ENCODE measurements at regions not wholly inside any gene's neighbourhood (a gene's known extent, or its start where the extent isn't known, plus 50 kb on each side); places are given as distances from the start of the nearest gene placed in this dataset.
A peak's percentile ranks its signal among the peaks of the same experiment; 100 is the strongest.
"Not testable (repeated sequence)": the region's sequence is repeated elsewhere in the genome, so short reads cannot be mapped to it uniquely, and the experiment has no call there.

DNA sequence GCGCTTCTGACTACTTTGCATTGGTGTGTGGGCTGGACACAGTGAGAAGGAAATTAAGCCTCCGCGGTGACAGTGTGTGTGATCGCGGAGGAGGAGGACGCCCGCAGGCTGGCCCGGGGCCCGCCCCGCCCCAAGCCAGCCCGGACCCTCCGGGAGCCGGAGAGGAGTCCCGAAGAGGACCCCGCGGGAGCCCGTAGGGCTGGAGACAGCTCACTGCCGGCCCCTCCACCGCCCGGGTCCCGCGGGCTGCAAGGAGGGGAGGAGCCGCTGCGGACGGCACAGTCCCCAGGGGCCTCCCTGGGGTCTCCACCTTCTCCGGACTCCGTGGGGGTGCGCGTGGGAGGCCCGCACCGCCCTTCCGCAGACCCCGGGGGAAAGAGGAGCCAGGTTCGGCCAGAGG, 146.4 kb upstream of the ERCC6L2 start:
- DNase-seq = no peak

DNA sequence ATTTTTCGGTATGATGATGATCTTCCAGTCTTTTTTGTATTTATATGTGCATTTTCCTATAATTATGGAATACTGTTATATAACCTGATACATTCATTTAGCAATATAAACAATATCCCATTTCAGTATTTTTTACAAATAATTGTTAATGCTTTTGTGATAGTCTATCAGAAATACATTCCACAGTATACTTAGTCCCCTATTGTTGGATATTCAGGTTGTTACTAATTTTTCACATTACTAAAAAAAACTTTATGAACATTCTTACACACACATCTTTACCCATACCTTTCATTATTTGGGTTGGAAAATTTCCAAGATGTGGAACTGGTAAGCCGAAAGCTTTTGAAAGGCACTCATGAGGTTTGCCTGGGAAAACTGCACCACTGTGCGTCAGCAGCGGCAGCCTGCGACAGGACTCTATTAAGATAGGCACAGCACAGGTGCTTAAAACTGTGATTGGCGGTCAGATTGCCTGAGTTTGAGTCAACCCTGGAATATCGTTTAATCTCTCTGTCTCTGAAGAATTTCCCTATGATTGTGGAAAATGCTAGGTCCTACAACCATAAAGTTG, 147.5 kb upstream of the ERCC6L2 start:
- no peak for DNase-seq

GRCh38 chr9:95726756-95727155, 148.7 kb upstream of the ERCC6L2 start:
- no peak for DNase-seq

GRCh38 chr9:95725045-95725444, 150.4 kb upstream of the ERCC6L2 start:
- peak in 1 of 2 donors; percentile 11 for DNase-seq

GRCh38 chr9:95724253-95724991, 151.1 kb upstream of the ERCC6L2 start:
- peak; percentile 54 for DNase-seq

DNA sequence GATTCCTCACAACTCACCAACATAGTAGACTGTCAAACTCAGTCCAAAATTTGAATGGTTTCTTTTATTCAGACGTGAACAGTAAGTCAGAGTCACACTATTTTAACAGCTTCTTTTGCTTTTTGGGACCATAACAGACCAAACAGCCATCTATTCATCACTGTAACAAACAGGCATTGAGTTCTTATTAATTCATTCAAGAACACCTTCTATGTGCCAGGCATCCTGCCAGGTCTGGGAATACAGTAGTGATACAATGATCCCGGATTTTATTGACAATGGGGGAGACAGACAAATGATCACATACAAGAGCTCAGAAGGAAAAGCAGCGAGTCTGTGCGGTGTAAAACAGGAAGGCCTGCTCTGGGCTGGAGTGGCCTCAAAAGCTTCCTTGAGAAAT, 153.3 kb upstream of the ERCC6L2 start:
- no peak for DNase-seq

GRCh38 chr9:95721061-95721531, 154.4 kb upstream of the ERCC6L2 start:
- no peak for DNase-seq

DNA sequence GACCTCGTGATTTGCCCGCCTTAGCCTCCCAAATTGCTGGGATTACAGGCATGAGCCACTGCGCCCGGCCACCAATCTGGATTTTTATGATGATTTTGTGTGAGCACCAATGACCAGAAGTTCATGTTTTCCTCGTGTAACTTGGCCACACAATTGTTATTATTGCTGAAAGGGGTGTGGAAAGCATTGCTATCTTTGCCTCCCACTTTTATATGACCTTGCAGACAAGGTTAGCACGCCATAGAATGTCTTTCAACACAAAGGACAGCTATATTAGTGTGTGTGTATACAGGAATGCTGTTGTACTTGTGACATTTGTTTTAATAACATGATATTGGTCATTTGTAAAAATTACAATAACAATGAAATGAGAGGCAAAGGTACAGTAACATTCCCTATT, 155.0 kb upstream of the ERCC6L2 start:
- DNase-seq = no peak

GRCh38 chr9:95719354-95719753, 156.1 kb upstream of the ERCC6L2 start:
- no peak for DNase-seq

- no peak for DNase-seq
These were observed 157.2 kb upstream of the ERCC6L2 start for GRCh38 chr9:95718263-95718662.

DNA sequence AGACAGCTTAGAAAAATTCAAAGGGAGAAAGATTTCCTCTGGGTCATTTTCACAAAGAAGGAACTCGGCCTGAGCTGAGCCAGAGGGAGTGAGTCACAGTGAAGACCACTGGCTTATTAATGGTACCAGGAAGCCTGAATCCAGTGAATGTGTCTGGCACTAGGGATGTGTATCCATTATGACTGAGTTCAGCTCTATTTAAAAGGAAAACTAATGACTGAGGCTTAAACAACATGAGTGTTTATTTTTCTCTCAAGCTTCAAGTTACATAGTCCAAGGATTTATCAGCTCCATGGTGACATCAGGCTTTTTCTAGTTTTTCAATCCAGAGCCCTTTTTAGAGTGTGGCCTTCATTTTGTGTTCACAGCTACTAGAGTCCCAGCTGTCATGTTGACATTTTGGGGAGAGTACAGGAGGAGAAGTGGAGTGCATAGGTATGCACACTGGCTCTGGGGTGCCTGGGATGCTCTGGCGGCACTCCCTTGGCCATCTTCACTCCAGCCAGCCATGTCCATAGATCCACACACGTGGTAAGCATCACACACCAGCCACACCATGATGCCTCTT, 159.5 kb upstream of the ERCC6L2 start:
- no peak for DNase-seq

DNA sequence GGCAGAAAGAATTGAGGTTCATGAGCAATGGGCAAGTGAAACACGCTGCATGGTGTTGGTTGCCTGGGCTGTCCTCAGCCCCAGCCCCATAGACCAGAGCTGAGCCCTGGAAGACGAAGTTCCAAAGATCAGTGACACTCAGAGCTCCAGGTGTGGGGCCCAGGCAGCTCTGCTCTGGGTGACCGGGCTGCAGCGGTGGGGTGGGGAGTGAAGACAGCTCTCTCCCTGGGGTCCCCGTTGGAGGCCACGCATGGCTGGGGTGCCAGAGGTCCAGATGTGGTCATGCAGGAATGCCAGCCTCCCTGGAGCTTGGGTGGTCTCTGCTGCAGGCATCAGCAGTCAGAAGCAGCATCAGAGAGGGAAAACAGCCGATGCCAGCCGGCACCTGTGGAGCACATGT, 165.0 kb upstream of the ERCC6L2 start:
- DNase-seq = no peak

DNA sequence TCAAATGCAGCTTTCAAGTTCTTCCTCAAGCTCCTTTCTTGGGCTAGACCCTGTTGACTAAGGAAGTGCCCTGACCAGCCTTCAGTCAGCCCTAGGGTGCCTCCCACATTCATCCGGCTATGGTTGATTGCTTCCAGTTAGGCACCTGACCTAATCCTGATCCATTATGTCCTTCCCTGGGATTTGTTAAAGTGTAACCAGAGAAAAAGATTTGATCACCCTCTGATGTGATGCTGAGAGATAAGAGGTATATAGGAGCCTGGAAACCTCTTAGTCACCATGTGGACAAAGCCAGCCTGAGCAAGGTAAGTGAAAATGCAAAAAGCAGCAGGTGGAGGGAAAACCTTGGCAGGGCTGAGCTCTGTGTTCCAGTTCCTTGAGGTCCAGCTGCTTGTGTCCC, 178.8 kb upstream of the ERCC6L2 start:
- no peak for DNase-seq

DNA sequence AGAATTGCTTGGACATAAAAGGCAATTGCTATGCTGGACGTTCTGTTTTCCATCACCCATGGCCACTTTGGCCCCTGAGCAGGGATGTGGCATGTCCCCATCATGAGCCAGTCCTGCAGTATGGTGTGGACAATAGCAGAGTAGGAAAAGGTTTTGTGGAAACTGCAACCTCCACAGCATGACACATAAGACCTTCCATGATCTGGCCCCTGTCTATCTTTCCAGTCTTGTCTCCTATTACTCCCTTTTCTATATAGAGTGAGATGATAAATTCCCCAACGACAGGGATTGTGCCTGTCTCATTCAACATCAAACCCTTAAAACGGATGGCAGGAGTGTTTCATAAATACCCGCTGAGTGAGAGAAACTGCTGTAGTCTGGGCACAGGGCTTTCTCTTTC, 174.7 kb upstream of the PTCH1 start:
- no peak for DNase-seq

- no peak for DNase-seq
These were observed 172.9 kb upstream of the PTCH1 start for GRCh38 chr9:95689669-95690068.

DNA sequence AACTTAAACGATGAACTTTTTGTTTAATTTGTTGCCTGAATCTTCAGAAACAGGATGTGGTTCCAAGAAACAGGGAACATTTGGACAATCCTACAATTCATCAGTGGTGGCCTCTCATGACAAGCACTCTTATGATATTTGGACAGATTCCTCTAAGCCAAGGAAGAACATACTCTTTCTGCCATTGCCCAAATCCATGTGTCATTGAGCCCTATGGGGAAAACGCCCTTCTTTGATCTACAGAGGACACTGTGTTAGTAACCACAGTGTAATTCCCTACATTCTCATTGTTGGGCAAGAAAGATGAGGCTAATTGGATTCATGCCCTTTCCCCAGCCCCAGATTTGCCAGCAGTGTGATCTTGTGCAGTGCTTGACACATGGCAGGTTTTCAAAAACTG, 167.7 kb upstream of the PTCH1 start:
- DNase-seq = no peak

DNA sequence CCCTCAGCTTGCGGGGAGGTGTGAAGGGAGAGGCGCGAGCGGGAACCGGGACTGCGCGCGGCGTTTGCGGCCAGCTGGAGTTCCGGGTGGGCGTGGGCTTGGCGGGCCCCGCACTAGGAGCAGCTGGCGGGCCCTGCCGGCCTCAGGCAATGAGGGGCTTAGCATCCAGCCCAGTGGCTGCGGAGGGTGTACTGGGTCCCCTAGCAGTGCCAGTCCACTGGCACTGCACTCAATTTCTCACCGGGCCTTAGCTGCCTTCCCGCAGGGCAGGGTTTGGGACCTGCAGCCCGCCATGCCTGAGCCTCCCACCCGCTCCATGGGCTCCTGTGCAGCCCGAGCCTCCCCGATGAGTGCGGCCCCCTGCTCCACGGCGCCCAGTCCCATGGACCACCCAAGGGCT, 163.5 kb upstream of the PTCH1 start:
- not testable (repeated sequence) for DNase-seq

- no peak for DNase-seq
These were observed 163.1 kb upstream of the PTCH1 start for GRCh38 chr9:95679874-95680273.

GRCh38 chr9:95678759-95679158, 162.0 kb upstream of the PTCH1 start:
- no peak for DNase-seq

DNA sequence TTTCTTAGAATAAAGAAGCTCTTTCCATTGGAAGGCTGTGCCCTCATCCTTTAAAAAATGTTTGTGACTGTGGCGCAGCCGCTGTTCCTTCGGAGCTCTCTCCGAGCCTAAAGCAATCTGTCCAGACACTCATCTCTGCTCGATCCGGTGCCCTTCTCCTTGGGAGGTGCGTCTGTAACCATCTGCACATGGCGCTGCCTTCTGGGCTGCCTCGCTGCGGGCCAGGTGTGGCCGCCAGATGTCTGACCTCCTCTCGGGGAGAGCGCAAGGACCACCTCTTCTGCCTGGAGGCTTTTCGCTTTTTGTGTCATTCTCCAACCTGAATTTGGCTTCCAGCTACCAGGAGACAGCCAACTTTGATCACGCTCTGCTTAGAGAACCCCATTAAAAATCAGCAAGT, 153.4 kb upstream of the PTCH1 start:
- no peak for DNase-seq

DNA sequence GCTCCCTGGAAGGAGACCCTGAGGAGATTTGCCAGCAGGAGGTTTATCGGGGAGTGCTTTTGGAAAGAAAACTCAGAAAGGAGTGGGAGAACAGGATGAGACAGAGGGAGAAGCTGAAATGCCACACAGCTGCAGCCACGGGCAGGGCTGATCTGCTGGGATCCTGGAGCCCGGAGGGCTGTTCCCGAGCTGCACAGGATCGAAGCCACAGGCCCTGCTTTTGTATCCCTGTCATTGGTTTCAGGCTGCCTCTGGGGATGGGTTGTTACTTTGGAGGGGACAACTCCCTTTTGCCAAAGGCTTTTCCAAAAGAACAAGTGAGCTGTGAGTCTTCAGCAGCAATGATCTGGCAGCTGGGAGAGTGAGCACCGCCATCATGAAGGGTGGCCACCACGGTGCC, 152.5 kb upstream of the PTCH1 start:
- no peak for DNase-seq

- no peak for DNase-seq
These were observed 151.0 kb upstream of the PTCH1 start for GRCh38 chr9:95667789-95668188.

GRCh38 chr9:95666785-95667155, 150.0 kb upstream of the PTCH1 start:
- no peak for DNase-seq

DNA sequence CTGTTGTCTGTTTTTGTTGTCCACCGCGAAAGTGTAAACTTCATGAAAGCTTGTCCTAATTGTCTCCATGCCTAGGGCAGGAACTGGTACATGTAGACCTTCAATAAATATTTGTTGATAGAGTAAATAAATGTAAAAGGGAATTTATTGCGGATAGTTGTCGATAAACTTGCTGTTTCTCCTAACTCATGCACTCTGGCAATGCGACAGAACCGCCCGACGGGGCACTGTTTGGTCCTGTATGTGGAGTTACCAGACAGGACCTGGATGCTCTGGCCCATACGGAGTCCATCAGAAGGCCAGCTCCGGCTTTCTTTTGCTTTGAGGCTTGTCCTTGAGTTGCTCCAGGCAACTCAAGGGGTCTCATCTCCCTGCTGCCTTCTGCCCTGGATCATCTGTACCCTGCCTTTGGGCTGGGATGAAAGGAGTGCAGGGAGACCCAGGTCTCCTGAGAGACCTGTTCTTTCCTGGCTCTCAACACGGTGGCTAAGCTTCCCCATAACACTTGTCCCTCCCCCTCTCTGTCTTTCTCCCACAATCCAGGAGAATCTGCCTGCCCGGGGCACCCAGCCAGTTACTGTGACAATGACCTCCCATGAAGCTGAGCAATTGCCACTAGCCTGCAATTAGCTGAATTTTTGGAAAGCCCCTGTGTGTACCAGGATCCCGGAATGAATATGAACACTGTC, 149.5 kb upstream of the PTCH1 start:
- DNase-seq = no peak
